ENCODE measurements at regions not wholly inside any gene's neighbourhood (a gene's known extent, or its start where the extent isn't known, plus 50 kb on each side); places are given as distances from the start of the nearest gene placed in this dataset.
"Not testable (repeated sequence)": the region's sequence is repeated elsewhere in the genome, so short reads cannot be mapped to it uniquely, and the experiment has no call there.

- no peak for ATAC-seq
Observed at GRCh38 chr2:166727095-166727494, 161.2 kb upstream of the XIRP2 start.

GRCh38 chr2:166725927-166726924 is 162.1 kb upstream of the XIRP2 start:
- no peak for ATAC-seq

- no peak for ATAC-seq
Observed at GRCh38 chr2:166716968-166717367, 171.3 kb upstream of the XIRP2 start.

GRCh38 chr2:166700079-166700478 is 188.2 kb upstream of the XIRP2 start:
- no peak for ATAC-seq

- no peak for ATAC-seq
Observed at GRCh38 chr2:166695154-166695553, 193.1 kb upstream of the XIRP2 start.

- not testable (repeated sequence) for ATAC-seq
Observed at GRCh38 chr2:166686057-166686456, 192.0 kb upstream of the SCN7A start.

- no peak for ATAC-seq
Observed at GRCh38 chr2:166677996-166678395, 183.9 kb upstream of the SCN7A start.

- no peak for ATAC-seq
Observed at GRCh38 chr2:166676716-166677115, 182.7 kb upstream of the SCN7A start.

- ATAC-seq: no peak
Observed at GRCh38 chr2:166675553-166675952, 181.5 kb upstream of the SCN7A start.

GRCh38 chr2:166673986-166674385 is 179.9 kb upstream of the SCN7A start:
- ATAC-seq: no peak

GRCh38 chr2:166671801-166672200 is 177.8 kb upstream of the SCN7A start:
- ATAC-seq: no peak

GRCh38 chr2:166671235-166671634 is 177.2 kb upstream of the SCN7A start:
- no peak for ATAC-seq

- no peak for ATAC-seq
Observed at GRCh38 chr2:166665991-166666940, 172.2 kb upstream of the SCN7A start.

GRCh38 chr2:166661824-166662223 is 167.8 kb upstream of the SCN7A start:
- ATAC-seq: no peak

- ATAC-seq: no peak
Observed at GRCh38 chr2:166661391-166661790, 167.3 kb upstream of the SCN7A start.

GRCh38 chr2:166658901-166659300 is 164.9 kb upstream of the SCN7A start:
- no peak for ATAC-seq

- ATAC-seq: no peak
Observed at GRCh38 chr2:166653185-166653813, 159.2 kb upstream of the SCN7A start.

GRCh38 chr2:166651991-166652390 is 157.9 kb upstream of the SCN7A start:
- ATAC-seq: no peak

GRCh38 chr2:166651080-166651675 is 157.1 kb upstream of the SCN7A start:
- no peak for ATAC-seq

GRCh38 chr2:166647935-166648334 is 153.9 kb upstream of the SCN7A start:
- ATAC-seq: no peak

- ATAC-seq: no peak
Observed at GRCh38 chr2:166643980-166644379, 149.9 kb upstream of the SCN7A start.

- not testable (repeated sequence) for ATAC-seq
Observed at GRCh38 chr2:166641516-166641915, 147.5 kb upstream of the SCN7A start.

Data from activated CD4-positive, CD25-positive, alpha-beta regulatory T cell treated with anti-CD3 and anti-CD28 coated beads, Interleukin-2, amount 50 U/mL, for 24 hours (primary cell).